ENCODE measurements at regions not wholly inside any gene's neighbourhood (a gene's known extent, or its start where the extent isn't known, plus 50 kb on each side); places are given as distances from the start of the nearest gene placed in this dataset.

- Histone ChIP-seq H3K9me3 (no peaks in the 10 kb centered on the region), H3K36me3 (no peaks in the 10 kb centered on the region), H3K4me3 (no peak overlapping the region), H3K4me1 (peaks cover 0 to 9% (median 0%) of the 10 kb centered on the region in 3 donors), H3K27me3 (no peaks in the 10 kb centered on the region), H3K27ac (no peak overlapping the region)
- no peak for DNase-seq
- no peak for TF ChIP-seq POLR2A (IDR thresholded peaks at IDR 0.05)
- TF ChIP-seq, protein P1, sequence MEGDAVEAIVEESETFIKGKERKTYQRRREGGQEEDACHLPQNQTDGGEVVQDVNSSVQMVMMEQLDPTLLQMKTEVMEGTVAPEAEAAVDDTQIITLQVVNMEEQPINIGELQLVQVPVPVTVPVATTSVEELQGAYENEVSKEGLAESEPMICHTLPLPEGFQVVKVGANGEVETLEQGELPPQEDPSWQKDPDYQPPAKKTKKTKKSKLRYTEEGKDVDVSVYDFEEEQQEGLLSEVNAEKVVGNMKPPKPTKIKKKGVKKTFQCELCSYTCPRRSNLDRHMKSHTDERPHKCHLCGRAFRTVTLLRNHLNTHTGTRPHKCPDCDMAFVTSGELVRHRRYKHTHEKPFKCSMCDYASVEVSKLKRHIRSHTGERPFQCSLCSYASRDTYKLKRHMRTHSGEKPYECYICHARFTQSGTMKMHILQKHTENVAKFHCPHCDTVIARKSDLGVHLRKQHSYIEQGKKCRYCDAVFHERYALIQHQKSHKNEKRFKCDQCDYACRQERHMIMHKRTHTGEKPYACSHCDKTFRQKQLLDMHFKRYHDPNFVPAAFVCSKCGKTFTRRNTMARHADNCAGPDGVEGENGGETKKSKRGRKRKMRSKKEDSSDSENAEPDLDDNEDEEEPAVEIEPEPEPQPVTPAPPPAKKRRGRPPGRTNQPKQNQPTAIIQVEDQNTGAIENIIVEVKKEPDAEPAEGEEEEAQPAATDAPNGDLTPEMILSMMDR (IDR thresholded peaks at IDR 0.05): no peak
- intact Hi-C loops (cut with DNase I): no loop called here
- WGBS, 2 donors: 86 to 92% methylated on average over 1 of the region's 1 CpG
Measured at GRCh38 chr6:140535511-140535910, 1161.1 kb upstream of the CITED2 start.

- Histone ChIP-seq H3K36me3 (no peaks in the 10 kb centered on the region), H3K9me3 (no peaks in the 10 kb centered on the region), H3K4me3 (no peak overlapping the region), H3K27ac (no peak overlapping the region), H3K4me1 (peaks cover 0 to 8% (median 0%) of the 10 kb centered on the region in 3 donors), H3K27me3 (no peaks in the 10 kb centered on the region)
- intact Hi-C loops (cut with DNase I): no loop called here
- no peak for DNase-seq
- no peak for TF ChIP-seq POLR2A (IDR thresholded peaks at IDR 0.05)
- TF ChIP-seq, protein P1 (IDR thresholded peaks at IDR 0.05): no peak
Measured at GRCh38 chr6:140533526-140533925, 1159.1 kb upstream of the CITED2 start.

GRCh38 chr6:140504776-140505175 is 1130.3 kb upstream of the CITED2 start:
- Histone ChIP-seq H3K4me3 (no peak overlapping the region), H3K9me3 (no peaks in the 10 kb centered on the region), H3K27ac (no peak overlapping the region), H3K36me3 (no peaks in the 10 kb centered on the region), H3K27me3 (no peaks in the 10 kb centered on the region), H3K4me1 (no peaks in the 10 kb centered on the region)
- 79 to 100% methylated on average over 1 of the region's 1 CpG for WGBS, 2 donors
- intact Hi-C loops (cut with DNase I): no loop called here
- no peak for TF ChIP-seq POLR2A (IDR thresholded peaks at IDR 0.05)
- TF ChIP-seq, protein P1 (IDR thresholded peaks at IDR 0.05): no peak
- no peak for DNase-seq

GRCh38 chr6:140500849-140501248 is 1126.4 kb upstream of the CITED2 start:
- TF ChIP-seq, protein P1 (IDR thresholded peaks at IDR 0.05): no peak
- no peak for TF ChIP-seq POLR2A (IDR thresholded peaks at IDR 0.05)

GRCh38 chr6:140499607-140500006 is 1125.2 kb upstream of the CITED2 start:
- H3K27ac ChIP-seq: no peak overlapping the region
- no peaks in the 10 kb centered on the region for H3K36me3 ChIP-seq
- no peak overlapping the region for H3K4me3 ChIP-seq
- no peak for TF ChIP-seq POLR2A (IDR thresholded peaks at IDR 0.05)
- TF ChIP-seq, protein P1 (IDR thresholded peaks at IDR 0.05): no peak
- H3K9me3 ChIP-seq: no peaks in the 10 kb centered on the region
- intact Hi-C loops (cut with DNase I): no loop called here
- H3K27me3 ChIP-seq: no peaks in the 10 kb centered on the region
- DNase-seq: no peak
- no peaks in the 10 kb centered on the region for H3K4me1 ChIP-seq
- WGBS, 2 donors: 87 to 94% methylated on average over 1 of the region's 1 CpG

More at GRCh38 chr6:140500849-140501248, 1126.4 kb upstream of the CITED2 start:
- WGBS, 2 donors: 85 to 87% methylated on average over 3 of the region's 3 CpGs
- intact Hi-C loops (cut with DNase I): no loop called here
- no peak for DNase-seq
- no peaks in the 10 kb centered on the region for H3K4me1 ChIP-seq
- H3K36me3 ChIP-seq: no peaks in the 10 kb centered on the region
- no peaks in the 10 kb centered on the region for H3K27me3 ChIP-seq
- no peaks in the 10 kb centered on the region for H3K9me3 ChIP-seq
- no peak overlapping the region for H3K4me3 ChIP-seq
- H3K27ac ChIP-seq: no peak overlapping the region
